GM12878 (cell line): ENCODE measurements at regions not wholly inside any gene's neighbourhood (a gene's known extent, or its start where the extent isn't known, plus 50 kb on each side); places are given as distances from the start of the nearest gene placed in this dataset.

Experiments
- ATAC-seq: fragments of 200-7000 bp; cut with Tn5 transposase; 3 replicates; pipeline ENCODE4 v1.9.1; 2020; ENCODE audit warnings: mild to moderate bottlenecking, moderate library complexity
- BruUV-seq: library from RNA; stranded (reverse); fragments of 400-500 nt; replicated peaks from 2 replicates; lab custom pipeline; 2021; lab: Mats Ljungman, UMichigan
- CTCF ChIA-PET: fragments of 300-600 bp; sonication (Branson Sonifier 250); formaldehyde crosslinking; extraction: SDS; loops from one replicate; lab custom pipeline; 2021; ENCODE audit warnings: inconsistent platforms; lab: Yijun Ruan, JAX
- POLR2A ChIA-PET: fragments of 350-600 bp; formaldehyde crosslinking; extraction: SDS; loops from one replicate; lab custom pipeline; 2021; ENCODE audit warnings: inconsistent platforms; lab: Charles Lee
- RAD21 ChIA-PET: fragments of 300-600 bp; sonication (Branson Sonifier 250); formaldehyde crosslinking; loops from one replicate; lab custom pipeline; 2023; ENCODE audit warnings: antibody characterized with exemption; ENCODE audit not compliant: unreplicated experiment; lab: Charles Lee
- SMC1A ChIA-PET: fragments of 300-600 bp; sonication (Branson Sonifier 250); formaldehyde crosslinking; loops from one replicate; lab custom pipeline; 2023; ENCODE audit not compliant: unreplicated experiment, uncharacterized antibody; lab: Charles Lee
- DNase-seq: peaks from one replicate; pipeline ENCODE4 v3.0.0-alpha.2; 2011; ENCODE audit warnings: low read depth, low spot score
- FAIRE-seq: peaks from 3 replicates; lab custom pipeline; 2011; peaks lifted over from hg19 to GRCh38; lab: Jason Lieb, UNC
- H2AFZ ChIP-seq: 2 replicates; pipeline ENCODE4 v1.6.0; 2011; ENCODE audit warnings: low read depth, low read length, control low read depth; ENCODE audit not compliant: control insufficient read depth
- H3K27ac ChIP-seq: 2 replicates; pipeline ENCODE4 v1.5.1; 2011; ENCODE audit warnings: control low read depth; ENCODE audit not compliant: control insufficient read depth, insufficient read depth
- H3K27me3 ChIP-seq, 2 experiments: replicated peaks in 1 of 2; 2 replicates each; pipeline versions ENCODE4 v1.6.0 to v1.6.1; 2011; ENCODE audit warnings: low read length in 1 of 2; ENCODE audit not compliant: control insufficient read depth in 2 of 2, insufficient read depth in 2 of 2
- H3K36me3 ChIP-seq, 2 experiments: 2 replicates each; pipeline ENCODE4 v1.5.1; 2011; ENCODE audit warnings: low read length in 1 of 2; ENCODE audit not compliant: control insufficient read depth in 2 of 2, insufficient read depth in 2 of 2
- H3K4me1 ChIP-seq: 2 replicates; pipeline ENCODE4 v1.6.1; 2011; ENCODE audit warnings: mild to moderate bottlenecking, low read length, moderate library complexity, mixed read lengths; ENCODE audit not compliant: control insufficient read depth, insufficient read depth
- H3K4me2 ChIP-seq: 2 replicates; pipeline ENCODE4 v1.6.0; 2011; ENCODE audit warnings: control low read depth; ENCODE audit not compliant: control insufficient read depth, insufficient read depth
- H3K4me3 ChIP-seq: fragments of 200-600 bp; sonication (generic); 2 replicates; pipeline ENCODE4 v1.5.1; 2016
- H3K79me2 ChIP-seq: 2 replicates; pipeline ENCODE4 v1.6.0; 2011; ENCODE audit warnings: low read length; ENCODE audit not compliant: control insufficient read depth, insufficient read depth
- H3K9ac ChIP-seq: 2 replicates; pipeline ENCODE4 v1.8.0; 2011; ENCODE audit warnings: low read length, control low read depth, mixed read lengths; ENCODE audit not compliant: control insufficient read depth, insufficient read depth
- H3K9me3 ChIP-seq: replicated peaks from 3 replicates; pipeline ENCODE4 v1.5.1; 2011; ENCODE audit warnings: mild to moderate bottlenecking, low read length; ENCODE audit not compliant: control insufficient read depth, insufficient read depth
- H4K20me1 ChIP-seq: 2 replicates; pipeline ENCODE4 v1.6.0; 2011; ENCODE audit not compliant: control insufficient read depth, insufficient read depth
- CBFB ChIP-seq: IDR thresholded peaks from 2 replicates; pipeline ENCODE4 v1.6.1; 2016; ENCODE audit warnings: antibody characterized with exemption, low read depth
- HDAC6 ChIP-seq: fragments of 200-600 bp; sonication (generic); IDR thresholded peaks from one replicate; pipeline ENCODE4 v1.8.0; 2017; ENCODE audit warnings: antibody characterized with exemption; ENCODE audit not compliant: unreplicated experiment
- JUNB ChIP-seq: IDR thresholded peaks from 2 replicates; pipeline ENCODE4 v1.6.1; 2016; ENCODE audit warnings: antibody characterized with exemption, mild to moderate bottlenecking
- KDM1A ChIP-seq: fragments of 200-600 bp; sonication (generic); IDR thresholded peaks from 2 replicates; pipeline ENCODE4 v1.6.1; 2016; ENCODE audit warnings: borderline replicate concordance
- NFIC ChIP-seq: IDR thresholded peaks from 2 replicates; pipeline ENCODE4 v1.6.1; 2012; ENCODE audit warnings: low read depth, mild to moderate bottlenecking, inconsistent platforms, low read length, moderate library complexity
- POLR2AphosphoS5 ChIP-seq: IDR thresholded peaks from 2 replicates; pipeline ENCODE4 v1.6.1; 2011; ENCODE audit warnings: mild to moderate bottlenecking, low read length, inconsistent platforms
- SMAD5 ChIP-seq: IDR thresholded peaks from 2 replicates; pipeline ENCODE4 v1.6.1; 2016; ENCODE audit warnings: antibody characterized with exemption, low read depth
- SUZ12 ChIP-seq: fragments of 200-600 bp; sonication (generic); IDR thresholded peaks from one replicate; pipeline ENCODE4 v1.6.1; 2018; ENCODE audit warnings: antibody characterized with exemption, mild to moderate bottlenecking; ENCODE audit not compliant: unreplicated experiment
- TBL1XR1 ChIP-seq: IDR thresholded peaks from 2 replicates; pipeline ENCODE4 v1.6.1; 2012; ENCODE audit warnings: low read depth, low read length, improper control_type of control experiment
- TCF12 ChIP-seq: IDR thresholded peaks from 2 replicates; pipeline ENCODE4 v1.6.1; 2011; ENCODE audit warnings: low read depth, mild to moderate bottlenecking, low read length
- ZNF384 ChIP-seq: IDR thresholded peaks from 2 replicates; pipeline ENCODE4 v1.6.1; 2012; ENCODE audit warnings: low read depth, mild to moderate bottlenecking, low read length, improper control_type of control experiment, borderline replicate concordance
- WGBS: methylation state at CpG from one replicate; pipeline ENCODE4 v1.1.6; 2016; ENCODE audit warnings: low lambda C conversion rate; ENCODE audit not compliant: insufficient replicate concordance, insufficient coverage; ENCODE audit errors: missing lambda C conversion rate; 5-methylcytosine and 5-hydroxymethylcytosine counted together
- in situ Hi-C: fragments of 300-500 bp; cut with MboI; formaldehyde crosslinking; loops from 9 replicates; pipeline ENCODE4 v1.14.3; 2018; ENCODE audit warnings: mixed read lengths
- intact Hi-C: fragments of 100-400 bp; cut with micrococcal nuclease; formaldehyde crosslinking; loops from one replicate; pipeline ENCODE4 v1.14.2; 2022; ENCODE audit not compliant: unreplicated experiment
- TF ChIP-seq, protein P1 (sequence below): IDR thresholded peaks from 2 replicates; pipeline ENCODE4 v1.6.1; 2011; ENCODE audit warnings: borderline replicate concordance, low read depth, mild to moderate bottlenecking, moderate library complexity, mixed read lengths, low read length; ENCODE audit not compliant: insufficient read depth; ENCODE audit errors: extremely low read length
- TF ChIP-seq, protein P2 (sequence below): fragments of 450-650 bp; IDR thresholded peaks from 2 replicates; pipeline ENCODE4 v1.6.1; 2018; ENCODE audit warnings: mild to moderate bottlenecking, low read depth, moderate library complexity; ENCODE audit not compliant: partially characterized antibody
- TF ChIP-seq, protein P3 (sequence below): IDR thresholded peaks from 2 replicates; pipeline ENCODE4 v1.6.1; 2012; ENCODE audit warnings: low read depth, low read length, improper control_type of control experiment
- TF ChIP-seq, protein P4 (sequence below): fragments of 450-650 bp; formaldehyde crosslinking; IDR thresholded peaks from 2 replicates; pipeline ENCODE4 v1.4.0; 2020; ENCODE audit warnings: mild to moderate bottlenecking, moderate library complexity

DNA sequence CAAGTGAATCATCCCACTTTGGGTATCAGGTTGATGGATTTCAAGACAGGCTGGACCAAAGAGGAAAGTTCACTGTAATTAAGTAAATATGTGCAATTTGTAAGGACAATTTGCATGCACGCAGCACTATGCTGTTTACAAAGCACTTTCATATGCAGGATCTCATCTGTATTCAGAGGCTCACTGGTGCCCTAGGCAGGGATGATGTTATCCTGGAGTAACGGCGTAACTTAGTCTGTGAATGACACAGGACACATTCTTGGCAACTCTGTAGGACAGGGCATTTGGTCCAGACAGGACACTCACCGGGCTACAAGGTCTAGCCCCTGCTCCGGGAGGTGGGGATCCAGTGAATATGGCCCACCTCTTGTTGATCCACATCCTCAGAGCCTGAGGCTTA is 365.4 kb upstream of the DUSP10 start:
- no peaks in the 10 kb centered on the region for H3K79me2 ChIP-seq
- intact Hi-C loops: no loop called here
- no peak for ATAC-seq
- no peak overlapping the region for H3K4me2 ChIP-seq
- RAD21 ChIA-PET: interaction anchor here (0.8 kb wide), 1 partner anchor 12 kb away, joined by 3 read pairs; no protein-coding TSS in a partner anchor
- H3K27ac ChIP-seq: no peak overlapping the region
- SMC1A ChIA-PET: interaction anchor here (0.6 to 0.7 kb wide), 5 partner anchors 11 to 659 kb away, joined by 3 to 5 read pairs (median 3); no protein-coding TSS in a partner anchor
- no peaks in the 10 kb centered on the region for H3K36me3 ChIP-seq
- no peaks in the 10 kb centered on the region for H3K9me3 ChIP-seq
- WGBS: 56% methylated on average over 5 of the region's 5 CpGs
- CTCF ChIA-PET: interaction anchor here (1.2 kb wide), 1 partner anchor 629 kb away, joined by 3 read pairs; no protein-coding TSS in a partner anchor
- no peak for DNase-seq
- no peaks in the 10 kb centered on the region for H3K27me3 ChIP-seq
- H4K20me1 ChIP-seq: no peaks in the 10 kb centered on the region
- no TSS peak for BruUV-seq
- in situ Hi-C loops: no loop called here
- H3K4me3 ChIP-seq: no peak overlapping the region
- H3K9ac ChIP-seq: no peak overlapping the region
- H3K4me1 ChIP-seq: no peaks in the 10 kb centered on the region
- no peak overlapping the region for H2AFZ ChIP-seq
- POLR2A ChIA-PET: no interaction called here
- no peak for FAIRE-seq
- no peak for TF ChIP-seq KDM1A
- TF ChIP-seq, protein P1, sequence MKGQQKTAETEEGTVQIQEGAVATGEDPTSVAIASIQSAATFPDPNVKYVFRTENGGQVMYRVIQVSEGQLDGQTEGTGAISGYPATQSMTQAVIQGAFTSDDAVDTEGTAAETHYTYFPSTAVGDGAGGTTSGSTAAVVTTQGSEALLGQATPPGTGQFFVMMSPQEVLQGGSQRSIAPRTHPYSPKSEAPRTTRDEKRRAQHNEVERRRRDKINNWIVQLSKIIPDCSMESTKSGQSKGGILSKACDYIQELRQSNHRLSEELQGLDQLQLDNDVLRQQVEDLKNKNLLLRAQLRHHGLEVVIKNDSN: no peak
- TF ChIP-seq SUZ12: no peak
- no peak for TF ChIP-seq ZNF384
- no peak for TF ChIP-seq TBL1XR1
- TF ChIP-seq, protein P2, sequence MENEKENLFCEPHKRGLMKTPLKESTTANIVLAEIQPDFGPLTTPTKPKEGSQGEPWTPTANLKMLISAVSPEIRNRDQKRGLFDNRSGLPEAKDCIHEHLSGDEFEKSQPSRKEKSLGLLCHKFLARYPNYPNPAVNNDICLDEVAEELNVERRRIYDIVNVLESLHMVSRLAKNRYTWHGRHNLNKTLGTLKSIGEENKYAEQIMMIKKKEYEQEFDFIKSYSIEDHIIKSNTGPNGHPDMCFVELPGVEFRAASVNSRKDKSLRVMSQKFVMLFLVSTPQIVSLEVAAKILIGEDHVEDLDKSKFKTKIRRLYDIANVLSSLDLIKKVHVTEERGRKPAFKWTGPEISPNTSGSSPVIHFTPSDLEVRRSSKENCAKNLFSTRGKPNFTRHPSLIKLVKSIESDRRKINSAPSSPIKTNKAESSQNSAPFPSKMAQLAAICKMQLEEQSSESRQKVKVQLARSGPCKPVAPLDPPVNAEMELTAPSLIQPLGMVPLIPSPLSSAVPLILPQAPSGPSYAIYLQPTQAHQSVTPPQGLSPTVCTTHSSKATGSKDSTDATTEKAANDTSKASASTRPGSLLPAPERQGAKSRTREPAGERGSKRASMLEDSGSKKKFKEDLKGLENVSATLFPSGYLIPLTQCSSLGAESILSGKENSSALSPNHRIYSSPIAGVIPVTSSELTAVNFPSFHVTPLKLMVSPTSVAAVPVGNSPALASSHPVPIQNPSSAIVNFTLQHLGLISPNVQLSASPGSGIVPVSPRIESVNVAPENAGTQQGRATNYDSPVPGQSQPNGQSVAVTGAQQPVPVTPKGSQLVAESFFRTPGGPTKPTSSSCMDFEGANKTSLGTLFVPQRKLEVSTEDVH: no peak
- no peak for TF ChIP-seq NFIC
- no peak for TF ChIP-seq HDAC6
- TF ChIP-seq POLR2AphosphoS5: no peak
- no peak for TF ChIP-seq TCF12
- no peak for TF ChIP-seq SMAD5
- TF ChIP-seq JUNB: no peak
- TF ChIP-seq CBFB: no peak
- TF ChIP-seq, protein P3, sequence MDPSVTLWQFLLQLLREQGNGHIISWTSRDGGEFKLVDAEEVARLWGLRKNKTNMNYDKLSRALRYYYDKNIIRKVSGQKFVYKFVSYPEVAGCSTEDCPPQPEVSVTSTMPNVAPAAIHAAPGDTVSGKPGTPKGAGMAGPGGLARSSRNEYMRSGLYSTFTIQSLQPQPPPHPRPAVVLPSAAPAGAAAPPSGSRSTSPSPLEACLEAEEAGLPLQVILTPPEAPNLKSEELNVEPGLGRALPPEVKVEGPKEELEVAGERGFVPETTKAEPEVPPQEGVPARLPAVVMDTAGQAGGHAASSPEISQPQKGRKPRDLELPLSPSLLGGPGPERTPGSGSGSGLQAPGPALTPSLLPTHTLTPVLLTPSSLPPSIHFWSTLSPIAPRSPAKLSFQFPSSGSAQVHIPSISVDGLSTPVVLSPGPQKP: no peak
- TF ChIP-seq, protein P4, sequence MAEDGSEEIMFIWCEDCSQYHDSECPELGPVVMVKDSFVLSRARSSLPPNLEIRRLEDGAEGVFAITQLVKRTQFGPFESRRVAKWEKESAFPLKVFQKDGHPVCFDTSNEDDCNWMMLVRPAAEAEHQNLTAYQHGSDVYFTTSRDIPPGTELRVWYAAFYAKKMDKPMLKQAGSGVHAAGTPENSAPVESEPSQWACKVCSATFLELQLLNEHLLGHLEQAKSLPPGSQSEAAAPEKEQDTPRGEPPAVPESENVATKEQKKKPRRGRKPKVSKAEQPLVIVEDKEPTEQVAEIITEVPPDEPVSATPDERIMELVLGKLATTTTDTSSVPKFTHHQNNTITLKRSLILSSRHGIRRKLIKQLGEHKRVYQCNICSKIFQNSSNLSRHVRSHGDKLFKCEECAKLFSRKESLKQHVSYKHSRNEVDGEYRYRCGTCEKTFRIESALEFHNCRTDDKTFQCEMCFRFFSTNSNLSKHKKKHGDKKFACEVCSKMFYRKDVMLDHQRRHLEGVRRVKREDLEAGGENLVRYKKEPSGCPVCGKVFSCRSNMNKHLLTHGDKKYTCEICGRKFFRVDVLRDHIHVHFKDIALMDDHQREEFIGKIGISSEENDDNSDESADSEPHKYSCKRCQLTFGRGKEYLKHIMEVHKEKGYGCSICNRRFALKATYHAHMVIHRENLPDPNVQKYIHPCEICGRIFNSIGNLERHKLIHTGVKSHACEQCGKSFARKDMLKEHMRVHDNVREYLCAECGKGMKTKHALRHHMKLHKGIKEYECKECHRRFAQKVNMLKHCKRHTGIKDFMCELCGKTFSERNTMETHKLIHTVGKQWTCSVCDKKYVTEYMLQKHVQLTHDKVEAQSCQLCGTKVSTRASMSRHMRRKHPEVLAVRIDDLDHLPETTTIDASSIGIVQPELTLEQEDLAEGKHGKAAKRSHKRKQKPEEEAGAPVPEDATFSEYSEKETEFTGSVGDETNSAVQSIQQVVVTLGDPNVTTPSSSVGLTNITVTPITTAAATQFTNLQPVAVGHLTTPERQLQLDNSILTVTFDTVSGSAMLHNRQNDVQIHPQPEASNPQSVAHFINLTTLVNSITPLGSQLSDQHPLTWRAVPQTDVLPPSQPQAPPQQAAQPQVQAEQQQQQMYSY (CRISPR knock-in tag): no peak
